Activated CD4-positive, alpha-beta T cell treated with anti-CD3 and anti-CD28 coated beads for 48 hours (primary cell): ENCODE measurements at regions not wholly inside any gene's neighbourhood (a gene's known extent, or its start where the extent isn't known, plus 50 kb on each side); places are given as distances from the start of the nearest gene placed in this dataset.
"Not testable (repeated sequence)": the region's sequence is repeated elsewhere in the genome, so short reads cannot be mapped to it uniquely, and the experiment has no call there.

ENCODE experiments used
- DNase-seq: peaks from one replicate; pipeline ENCODE4 v3.0.0-alpha.2; 2020

DNA sequence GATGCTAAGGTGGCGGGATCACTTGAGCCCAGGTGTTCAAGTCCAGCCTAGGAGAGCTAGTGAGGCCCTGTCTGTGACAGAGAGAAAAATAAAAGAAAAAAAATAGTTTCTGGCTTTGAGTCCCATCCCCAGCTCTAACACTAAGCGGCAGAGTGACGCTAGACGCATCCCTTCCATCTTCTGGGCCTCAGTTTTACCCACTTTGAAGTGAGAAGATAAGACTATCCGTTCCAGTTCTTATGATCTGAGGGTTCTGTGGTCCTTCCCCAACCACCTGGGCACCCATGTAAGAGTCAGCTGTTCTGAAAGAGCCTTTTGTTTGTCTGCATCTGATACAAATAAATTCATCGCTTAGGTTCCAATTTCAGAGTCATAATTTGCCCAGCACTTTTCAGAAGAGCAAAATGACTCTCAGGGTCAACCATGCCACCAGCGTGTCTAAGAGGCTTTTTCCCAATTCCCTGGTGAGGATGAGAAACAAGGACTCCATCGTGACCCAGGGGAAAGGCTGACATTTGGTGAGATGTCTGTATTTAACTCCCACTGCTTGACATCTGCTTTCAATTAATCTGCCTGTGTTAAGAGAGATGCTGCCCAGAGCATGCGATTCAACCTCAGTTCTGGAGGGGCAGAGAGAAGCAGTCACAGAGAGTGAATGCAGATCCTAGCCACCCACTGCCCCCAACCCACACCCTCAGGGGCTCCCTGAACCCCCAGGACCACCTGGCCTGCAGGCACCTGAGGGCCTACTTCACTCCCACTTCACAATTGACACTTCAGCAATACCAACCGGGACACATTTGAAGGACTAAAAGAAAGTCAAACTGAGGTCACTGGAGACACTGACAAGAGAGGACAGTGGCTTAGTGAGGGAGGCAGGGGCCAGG, 131.6 kb upstream of the TOP1 start:
- DNase-seq, result no peak

- DNase-seq, result no peak
Measured at GRCh38 chr20:40899344-40899743, 129.3 kb upstream of the TOP1 start.

GRCh38 chr20:40900666-40901215, 127.9 kb upstream of the TOP1 start:
- no peak for DNase-seq

GRCh38 chr20:40902661-40903060, 126.0 kb upstream of the TOP1 start:
- DNase-seq, result no peak

DNA sequence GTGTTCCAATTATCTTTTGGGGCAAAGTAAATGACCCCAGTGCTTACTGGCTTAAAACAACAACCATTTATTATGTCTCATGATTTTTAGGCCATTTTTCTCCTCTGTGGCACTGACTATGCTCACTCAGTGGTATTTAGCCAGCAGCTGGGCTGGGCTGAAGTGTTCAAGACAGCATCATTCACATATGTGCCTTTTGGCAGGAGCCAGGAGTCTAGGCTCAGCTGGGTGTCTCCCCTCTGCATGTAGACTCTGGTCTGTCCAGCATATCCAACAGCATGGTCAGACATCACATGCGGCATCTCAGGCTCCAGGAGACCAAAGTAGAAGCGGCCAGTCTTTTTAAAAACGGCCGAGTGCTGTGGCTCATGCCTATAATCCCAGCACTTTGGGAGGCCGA, 120.3 kb upstream of the TOP1 start:
- no peak for DNase-seq

- DNase-seq, result not testable (repeated sequence)
Measured at GRCh38 chr20:40909489-40909888, 119.1 kb upstream of the TOP1 start.

GRCh38 chr20:40910436-40910835, 118.2 kb upstream of the TOP1 start:
- DNase-seq, result not testable (repeated sequence)

DNA sequence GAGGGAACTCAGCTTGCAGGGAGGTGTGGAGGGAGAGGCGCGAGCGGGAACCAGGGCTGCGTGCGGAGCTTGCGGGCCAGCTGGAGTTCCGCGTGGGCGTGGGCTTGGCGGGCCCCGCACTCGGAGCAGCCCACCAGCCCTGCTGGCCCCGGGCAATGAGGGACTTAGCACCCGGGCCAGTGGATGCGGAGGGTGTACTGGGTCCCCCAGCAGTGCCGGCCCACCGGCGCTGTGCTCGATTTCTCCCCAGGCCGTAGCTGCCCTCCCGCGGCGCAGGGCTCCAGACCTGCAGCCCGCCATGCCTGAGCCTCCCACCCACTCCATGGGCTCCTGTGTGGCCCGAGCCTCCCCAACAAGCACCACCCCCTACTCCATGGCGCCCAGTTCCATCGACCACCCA, 117.5 kb upstream of the TOP1 start:
- not testable (repeated sequence) for DNase-seq

GRCh38 chr20:40913224-40914185, 115.1 kb upstream of the TOP1 start:
- no peak for DNase-seq

DNA sequence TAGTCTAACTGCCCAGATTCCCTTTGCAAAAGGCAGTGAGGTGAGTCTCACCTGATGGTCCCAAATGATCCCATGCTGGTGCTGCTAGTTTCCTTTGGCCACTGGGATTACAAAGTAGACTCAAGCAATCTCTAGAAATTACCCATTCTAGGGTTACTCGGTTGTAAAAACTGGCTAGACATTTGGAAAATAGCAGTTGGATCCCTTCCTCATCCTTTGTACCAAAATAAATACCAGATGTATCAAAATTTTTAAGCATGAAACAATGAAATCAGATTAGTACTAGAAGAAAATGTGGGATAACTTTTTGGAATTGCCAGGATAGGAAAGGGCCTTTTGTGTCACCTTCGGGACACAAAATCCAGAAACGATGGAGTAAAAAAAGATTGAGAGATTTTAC, 112.9 kb upstream of the TOP1 start:
- DNase-seq, result no peak

GRCh38 chr20:40916276-40916675, 112.3 kb upstream of the TOP1 start:
- DNase-seq, result no peak

DNA sequence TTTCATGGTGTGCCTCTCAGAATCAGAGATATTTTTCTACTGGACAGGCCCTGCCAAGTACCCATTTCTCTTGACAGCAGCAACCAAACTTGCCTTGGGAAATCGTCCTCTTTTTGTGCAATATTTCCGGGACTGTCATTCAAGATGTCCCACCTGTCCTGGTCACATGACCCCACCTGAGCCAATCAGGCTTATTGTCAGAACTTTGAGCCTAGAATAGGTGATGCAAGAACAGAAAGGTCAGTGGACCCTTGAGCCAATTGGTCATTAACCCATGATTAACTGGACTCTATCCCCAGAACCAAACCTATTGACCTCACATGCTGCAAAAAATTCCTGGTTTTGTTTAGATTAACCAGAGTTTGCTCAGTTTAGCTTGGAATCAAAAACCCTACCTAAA, 108.3 kb upstream of the TOP1 start:
- no peak for DNase-seq

DNA sequence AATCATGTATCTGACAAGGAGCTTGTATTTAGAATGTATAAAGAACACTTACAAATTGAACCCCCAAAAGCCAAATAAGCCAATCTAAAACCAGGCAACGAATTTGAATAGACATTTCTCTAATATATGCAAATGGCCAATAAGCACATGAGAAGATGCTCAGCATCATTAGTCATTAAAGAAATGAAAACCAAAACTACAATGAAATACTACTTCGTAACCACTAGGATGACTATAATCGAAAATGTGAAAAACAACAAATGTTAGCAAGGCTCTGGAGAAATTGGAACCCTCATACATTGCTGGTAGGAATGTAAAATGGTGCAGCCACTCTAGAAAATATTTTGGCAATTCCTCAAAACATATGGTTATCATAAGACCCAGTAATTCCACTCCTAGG, 105.8 kb upstream of the TOP1 start:
- no peak for DNase-seq

GRCh38 chr20:40925829-40926510, 102.7 kb upstream of the TOP1 start:
- DNase-seq, result no peak

- no peak for DNase-seq
Measured at GRCh38 chr20:40926928-40927327, 101.7 kb upstream of the TOP1 start.

GRCh38 chr20:40930561-40930960, 98.1 kb upstream of the TOP1 start:
- no peak for DNase-seq

- no peak for DNase-seq
Measured at GRCh38 chr20:40931410-40932044, 97.1 kb upstream of the TOP1 start.

DNA sequence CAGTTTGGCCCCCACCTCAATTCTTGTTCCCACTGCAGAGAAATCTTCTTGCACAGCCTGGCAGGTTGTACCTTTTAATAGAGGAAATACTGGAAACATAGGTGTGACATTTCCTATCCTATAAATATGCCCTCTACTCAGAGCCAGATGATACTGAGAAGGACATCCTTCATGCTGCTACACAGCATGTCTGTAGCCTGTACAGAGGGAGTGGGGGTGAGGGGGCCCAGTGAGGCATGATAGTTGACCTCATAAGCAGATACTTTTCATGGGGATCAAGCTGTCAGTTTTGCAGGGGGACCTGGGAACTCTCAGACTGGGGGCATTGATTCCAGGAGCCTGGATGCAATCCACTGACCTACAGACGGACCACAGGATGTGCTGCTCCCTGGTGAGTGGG, 96.2 kb upstream of the TOP1 start:
- DNase-seq, result no peak

- no peak for DNase-seq
Measured at GRCh38 chr20:40933758-40934157, 94.9 kb upstream of the TOP1 start.

DNA sequence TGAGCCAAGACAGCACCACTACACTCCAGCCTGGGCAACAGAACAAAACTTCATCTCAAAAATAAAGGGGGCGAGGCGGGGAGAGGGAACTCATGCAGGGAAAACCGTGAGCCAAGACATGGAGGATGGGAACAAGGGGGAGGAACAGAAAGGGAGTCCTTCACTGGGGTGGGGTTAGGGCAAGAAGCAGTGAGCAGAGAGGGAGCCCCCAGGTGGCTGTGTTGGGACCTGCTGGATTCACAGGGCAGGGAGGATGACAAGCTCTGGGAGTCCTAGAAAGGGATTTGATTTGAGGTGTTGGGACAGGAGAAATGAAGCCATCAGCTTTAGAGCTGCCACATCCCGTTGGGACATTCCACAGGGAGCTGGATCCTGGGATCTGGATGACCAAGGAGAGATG, 90.6 kb upstream of the TOP1 start:
- no peak for DNase-seq

DNA sequence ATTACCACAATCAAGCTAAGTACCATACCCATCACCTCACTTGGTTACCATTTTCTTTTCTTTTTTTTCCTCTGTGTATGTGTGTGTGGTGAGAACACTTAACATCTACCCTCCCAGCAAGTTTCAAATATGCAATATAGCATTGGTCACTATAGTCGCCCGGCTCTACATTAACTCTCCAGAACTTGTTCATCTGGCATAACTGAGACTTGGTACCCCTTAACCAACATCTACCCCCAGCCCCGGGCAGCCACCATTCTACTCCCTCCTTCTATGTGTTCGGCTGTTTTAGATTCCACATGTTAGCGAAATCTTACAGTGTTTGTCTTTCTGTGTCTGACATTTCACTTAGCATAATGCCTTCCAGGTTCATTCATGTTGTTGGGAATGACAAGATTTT, 89.0 kb upstream of the TOP1 start:
- DNase-seq, result no peak

DNA sequence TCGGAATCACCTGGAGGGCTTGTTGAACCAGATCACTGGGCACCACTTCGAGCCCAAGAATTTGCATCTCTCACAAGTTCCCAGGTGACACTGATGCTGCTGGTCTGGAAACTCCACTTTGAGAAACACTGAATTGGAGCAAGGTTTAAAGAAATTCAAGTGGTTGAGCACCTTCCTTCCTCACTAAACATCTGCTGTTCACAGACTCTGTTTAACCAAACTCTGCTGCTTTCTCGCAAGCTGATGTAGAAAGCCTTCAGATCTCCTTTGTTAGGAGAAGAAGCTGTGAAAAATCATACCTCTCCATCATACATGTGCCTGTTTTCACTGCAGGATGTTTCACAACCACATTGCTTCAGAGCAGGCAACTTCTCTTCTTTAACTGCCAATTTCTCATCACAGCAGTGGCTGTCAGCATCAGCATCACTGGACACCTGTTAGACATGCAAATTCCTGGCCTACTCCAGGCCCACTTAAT, 87.5 kb upstream of the TOP1 start:
- DNase-seq, result no peak
